Calu3 (cell line): ENCODE measurements at regions not wholly inside any gene's neighbourhood (a gene's known extent, or its start where the extent isn't known, plus 50 kb on each side); places are given as distances from the start of the nearest gene placed in this dataset.

Experiments
- BruUV-seq: library from RNA; stranded (reverse); fragments of 400-500 nt; replicated peaks from 2 replicates; lab custom pipeline; 2021; lab: Mats Ljungman, UMichigan
- CTCF ChIA-PET: fragments of 300-600 bp; sonication (Branson Sonifier 250); formaldehyde crosslinking; loops from one replicate; lab custom pipeline; 2022; ENCODE audit warnings: antibody characterized with exemption; lab: Charles Lee
- DNase-seq: peaks from one replicate; pipeline ENCODE4 v3.0.0; 2022
- H3K27ac Mint-ChIP-seq: one replicate; pipeline ENCODE4 v1.8.0; 2022; ENCODE audit warnings: mixed read lengths; ENCODE audit not compliant: unreplicated experiment
- H3K27me3 Mint-ChIP-seq: one replicate; pipeline ENCODE4 v1.8.0; 2022; ENCODE audit warnings: mixed read lengths; ENCODE audit not compliant: unreplicated experiment
- H3K36me3 Mint-ChIP-seq: one replicate; pipeline ENCODE4 v1.8.0; 2022; ENCODE audit warnings: mild to moderate bottlenecking, moderate library complexity, mixed read lengths; ENCODE audit not compliant: insufficient read depth, unreplicated experiment
- H3K4me1 Mint-ChIP-seq: one replicate; pipeline ENCODE4 v1.8.0; 2022; ENCODE audit warnings: mild to moderate bottlenecking, low read depth, mixed read lengths; ENCODE audit not compliant: unreplicated experiment
- H3K4me3 Mint-ChIP-seq: one replicate; pipeline ENCODE4 v1.8.0; 2022; ENCODE audit warnings: mild to moderate bottlenecking, low read depth, moderate library complexity, mixed read lengths; ENCODE audit not compliant: unreplicated experiment
- H3K9me3 Mint-ChIP-seq: one replicate; pipeline ENCODE4 v1.8.0; 2022; ENCODE audit warnings: low read depth, mixed read lengths; ENCODE audit not compliant: unreplicated experiment
- intact Hi-C: fragments of 100-400 bp; cut with micrococcal nuclease; formaldehyde crosslinking; loops from one replicate; pipeline ENCODE4 v1.10.0; 2022; ENCODE audit not compliant: unreplicated experiment
- TF ChIP-seq, protein P1 (sequence below): fragments of 200-600 bp; IDR thresholded peaks from one replicate; pipeline ENCODE4 v1.8.0; 2022; ENCODE audit warnings: antibody characterized with exemption; ENCODE audit not compliant: unreplicated experiment

DNA sequence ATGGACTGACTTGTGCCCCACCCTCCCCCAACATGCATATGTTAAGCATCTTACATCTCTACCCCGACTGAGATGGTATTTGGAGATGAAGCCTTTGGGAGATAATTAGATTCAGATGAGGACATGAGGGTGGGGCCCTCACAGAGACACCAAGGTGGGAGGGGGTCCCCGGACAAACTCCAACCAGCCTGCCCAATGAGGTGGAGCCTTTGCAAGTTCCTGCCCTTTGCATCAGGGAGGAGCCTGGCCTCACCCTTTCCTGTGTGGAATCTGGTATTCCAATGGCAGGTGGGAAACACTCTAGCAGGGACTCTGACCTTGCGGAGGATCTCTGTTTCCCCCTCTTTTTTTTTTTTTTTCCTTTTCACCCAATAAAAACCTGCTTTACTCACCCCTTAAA lies 589.9 kb upstream of the BOD1L1 start:
- TF ChIP-seq, protein P1, sequence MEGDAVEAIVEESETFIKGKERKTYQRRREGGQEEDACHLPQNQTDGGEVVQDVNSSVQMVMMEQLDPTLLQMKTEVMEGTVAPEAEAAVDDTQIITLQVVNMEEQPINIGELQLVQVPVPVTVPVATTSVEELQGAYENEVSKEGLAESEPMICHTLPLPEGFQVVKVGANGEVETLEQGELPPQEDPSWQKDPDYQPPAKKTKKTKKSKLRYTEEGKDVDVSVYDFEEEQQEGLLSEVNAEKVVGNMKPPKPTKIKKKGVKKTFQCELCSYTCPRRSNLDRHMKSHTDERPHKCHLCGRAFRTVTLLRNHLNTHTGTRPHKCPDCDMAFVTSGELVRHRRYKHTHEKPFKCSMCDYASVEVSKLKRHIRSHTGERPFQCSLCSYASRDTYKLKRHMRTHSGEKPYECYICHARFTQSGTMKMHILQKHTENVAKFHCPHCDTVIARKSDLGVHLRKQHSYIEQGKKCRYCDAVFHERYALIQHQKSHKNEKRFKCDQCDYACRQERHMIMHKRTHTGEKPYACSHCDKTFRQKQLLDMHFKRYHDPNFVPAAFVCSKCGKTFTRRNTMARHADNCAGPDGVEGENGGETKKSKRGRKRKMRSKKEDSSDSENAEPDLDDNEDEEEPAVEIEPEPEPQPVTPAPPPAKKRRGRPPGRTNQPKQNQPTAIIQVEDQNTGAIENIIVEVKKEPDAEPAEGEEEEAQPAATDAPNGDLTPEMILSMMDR, result no peak
- H3K9me3 Mint-ChIP-seq, result peaks cover 2% of the 10 kb centered on the region
- H3K36me3 Mint-ChIP-seq, result no peaks in the 10 kb centered on the region
- H3K4me1 Mint-ChIP-seq, result peaks cover 24% of the 10 kb centered on the region
- DNase-seq, result no peak
- CTCF ChIA-PET, result no interaction called here
- no peaks in the 10 kb centered on the region for H3K27me3 Mint-ChIP-seq
- intact Hi-C loops, result no loop called here
- no peak overlapping the region for H3K4me3 Mint-ChIP-seq
- no peak overlapping the region for H3K27ac Mint-ChIP-seq
- BruUV-seq, result no TSS peak

DNA sequence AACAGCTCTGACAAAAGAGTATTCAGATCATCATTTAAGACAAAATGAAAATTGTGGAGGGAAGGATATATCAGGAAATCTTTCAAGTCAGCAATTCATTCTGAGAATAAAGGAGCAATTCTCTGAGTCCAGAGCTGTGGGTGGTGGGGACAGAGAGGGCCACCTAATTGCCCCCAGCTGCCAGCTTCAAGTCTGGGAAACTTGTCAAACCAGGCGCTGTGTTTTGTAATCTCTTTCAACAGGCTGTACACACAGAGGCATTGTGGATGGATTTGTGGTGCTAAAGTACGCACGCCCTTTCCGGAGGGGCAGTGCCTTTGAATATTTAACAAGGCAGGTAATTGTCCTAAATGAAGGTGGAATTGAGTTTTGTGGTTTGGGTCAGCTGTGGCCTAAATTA lies 591.1 kb upstream of the BOD1L1 start:
- no peaks in the 10 kb centered on the region for H3K36me3 Mint-ChIP-seq
- H3K9me3 Mint-ChIP-seq, result peaks cover 2% of the 10 kb centered on the region
- peaks cover 35% of the 10 kb centered on the region for H3K4me1 Mint-ChIP-seq
- intact Hi-C loops, result no loop called here
- H3K4me3 Mint-ChIP-seq, result no peak overlapping the region
- peak; percentile 51 for DNase-seq
- H3K27ac Mint-ChIP-seq, result peak overlapping the region; percentile 70
- BruUV-seq, result no TSS peak
- TF ChIP-seq, protein P1, result no peak
- CTCF ChIA-PET, result interaction anchor here (0.6 to 0.7 kb wide), 4 partner anchors 20 to 569 kb away, joined by 4 to 9 read pairs (median 6); no protein-coding TSS in a partner anchor
- H3K27me3 Mint-ChIP-seq, result no peaks in the 10 kb centered on the region

DNA sequence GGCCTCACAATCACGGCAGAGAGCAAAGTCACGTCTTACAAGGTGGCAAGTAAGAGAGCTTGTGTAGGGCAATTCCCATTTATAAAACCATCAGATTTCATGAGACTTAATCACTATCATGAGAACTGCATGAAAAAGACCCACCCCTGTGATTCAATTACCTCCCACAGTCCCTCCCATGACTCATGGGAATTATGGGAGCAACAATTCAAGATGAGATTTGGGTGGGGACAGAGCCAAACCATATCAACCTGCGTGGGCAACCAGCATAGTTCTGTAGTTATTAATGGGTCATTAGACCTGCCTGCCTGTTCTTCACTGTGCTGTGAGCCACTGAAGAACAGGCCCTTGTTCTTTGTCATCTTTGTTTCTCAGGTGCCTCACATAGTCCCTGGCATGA lies 593.7 kb upstream of the BOD1L1 start:
- Mint-ChIP-seq H3K4me3 (no peak overlapping the region), H3K27ac (no peak overlapping the region), H3K36me3 (no peaks in the 10 kb centered on the region), H3K4me1 (peaks cover 35% of the 10 kb centered on the region), H3K9me3 (peaks cover 2% of the 10 kb centered on the region), H3K27me3 (no peaks in the 10 kb centered on the region)
- BruUV-seq, result no TSS peak
- CTCF ChIA-PET, result no interaction called here
- DNase-seq, result no peak
- TF ChIP-seq, protein P1, result no peak
- intact Hi-C loops, result no loop called here

DNA sequence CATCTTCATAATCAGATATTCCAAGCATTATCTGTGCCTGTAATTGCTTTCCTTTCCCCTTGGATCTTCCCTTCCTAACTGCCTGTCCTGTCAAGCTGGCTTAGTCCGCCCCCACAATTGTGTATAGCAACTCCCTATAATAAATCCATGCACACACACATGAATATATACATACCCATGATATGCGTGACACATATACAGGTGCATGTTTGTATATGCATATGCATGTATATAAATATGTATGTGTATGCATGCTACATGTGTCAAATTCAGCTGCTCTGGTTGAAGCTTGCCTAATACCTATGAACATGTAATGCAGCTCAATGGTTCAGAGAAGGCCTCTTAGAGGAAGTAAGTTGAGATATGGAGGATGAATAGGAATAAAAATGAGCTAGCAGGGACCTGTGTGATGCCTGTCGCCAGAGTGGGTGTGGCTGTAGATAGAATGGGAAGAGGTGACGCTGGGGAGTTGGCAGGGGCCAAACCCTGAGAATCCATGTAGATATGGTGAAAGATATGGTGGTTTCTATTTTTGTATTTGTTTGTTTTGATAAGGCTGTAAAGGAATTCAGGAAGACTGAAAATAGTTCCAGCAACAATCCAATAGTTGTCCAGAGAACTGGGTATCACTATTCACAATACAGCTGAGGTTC lies 595.0 kb upstream of the BOD1L1 start:
- Mint-ChIP-seq H3K36me3 (no peaks in the 10 kb centered on the region), H3K4me3 (no peak overlapping the region), H3K27me3 (no peaks in the 10 kb centered on the region), H3K9me3 (peaks cover 2% of the 10 kb centered on the region), H3K4me1 (peaks cover 28% of the 10 kb centered on the region), H3K27ac (no peak overlapping the region)
- TF ChIP-seq, protein P1, result no peak
- DNase-seq, result no peak
- intact Hi-C loops, result no loop called here
- CTCF ChIA-PET, result no interaction called here
- BruUV-seq, result no TSS peak
